Suprapubic skin (tissue), 4 donors: ENCODE measurements at regions not wholly inside any gene's neighbourhood (a gene's known extent, or its start where the extent isn't known, plus 50 kb on each side); places are given as distances from the start of the nearest gene placed in this dataset.

Experiments used
- EP300 ChIP-seq: sonication (generic); formaldehyde crosslinking; IDR thresholded peaks from one replicate; pipeline ENCODE4 v1.6.1; 2017; ENCODE audit warnings: antibody characterized with exemption
- POLR2A ChIP-seq, 2 donors: fragments of 450-650 bp; IDR thresholded peaks; one replicate each; pipeline ENCODE4 v1.6.1; 2017; ENCODE audit warnings: antibody characterized with exemption in 2 of 2, mild to moderate bottlenecking in 2 of 2, moderate library complexity in 2 of 2
- POLR2AphosphoS5 ChIP-seq, 3 donors: sonication (generic); formaldehyde crosslinking; IDR thresholded peaks; one replicate each; pipeline ENCODE4 v1.6.1; 2017; ENCODE audit warnings: antibody characterized with exemption in 3 of 3
- TF ChIP-seq, protein P1 (sequence below), 2 donors: fragments of 200-600 bp in 1 of 2; fragments of 450-650 bp in 1 of 2; sonication (generic) in 1 of 2; IDR thresholded peaks; one replicate each; pipeline ENCODE4 v1.5.1; 2016 to 2019; ENCODE audit warnings: antibody characterized with exemption in 2 of 2, mild to moderate bottlenecking in 1 of 2, moderate library complexity in 1 of 2

DNA sequence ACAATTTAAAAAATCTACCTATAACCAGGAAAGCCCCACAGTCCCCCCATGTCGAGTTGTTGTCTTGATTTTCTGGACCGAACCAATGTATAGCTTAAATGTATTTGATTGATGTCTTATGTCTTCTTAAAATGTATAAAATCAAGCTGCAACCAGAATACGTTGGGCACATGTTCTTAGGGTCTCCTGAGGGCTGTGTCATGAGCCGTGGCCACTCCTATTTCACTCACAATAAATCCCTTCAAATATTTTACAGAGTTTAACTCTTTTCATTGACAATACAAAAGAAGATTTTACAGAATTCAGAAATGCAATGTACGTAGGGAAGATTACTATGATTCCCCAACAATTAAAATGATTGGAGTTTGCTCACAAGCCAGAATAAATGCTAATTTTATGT is 428.7 kb upstream of the RAG2 start:
- TF ChIP-seq, protein P1, sequence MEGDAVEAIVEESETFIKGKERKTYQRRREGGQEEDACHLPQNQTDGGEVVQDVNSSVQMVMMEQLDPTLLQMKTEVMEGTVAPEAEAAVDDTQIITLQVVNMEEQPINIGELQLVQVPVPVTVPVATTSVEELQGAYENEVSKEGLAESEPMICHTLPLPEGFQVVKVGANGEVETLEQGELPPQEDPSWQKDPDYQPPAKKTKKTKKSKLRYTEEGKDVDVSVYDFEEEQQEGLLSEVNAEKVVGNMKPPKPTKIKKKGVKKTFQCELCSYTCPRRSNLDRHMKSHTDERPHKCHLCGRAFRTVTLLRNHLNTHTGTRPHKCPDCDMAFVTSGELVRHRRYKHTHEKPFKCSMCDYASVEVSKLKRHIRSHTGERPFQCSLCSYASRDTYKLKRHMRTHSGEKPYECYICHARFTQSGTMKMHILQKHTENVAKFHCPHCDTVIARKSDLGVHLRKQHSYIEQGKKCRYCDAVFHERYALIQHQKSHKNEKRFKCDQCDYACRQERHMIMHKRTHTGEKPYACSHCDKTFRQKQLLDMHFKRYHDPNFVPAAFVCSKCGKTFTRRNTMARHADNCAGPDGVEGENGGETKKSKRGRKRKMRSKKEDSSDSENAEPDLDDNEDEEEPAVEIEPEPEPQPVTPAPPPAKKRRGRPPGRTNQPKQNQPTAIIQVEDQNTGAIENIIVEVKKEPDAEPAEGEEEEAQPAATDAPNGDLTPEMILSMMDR (IDR thresholded peaks at IDR 0.05) = no peak
- TF ChIP-seq EP300 (no peak), POLR2A (IDR thresholded peaks at IDR 0.05) (no peak), POLR2AphosphoS5 (IDR thresholded peaks at IDR 0.05) (no peak)
